ENCODE measurements at regions not wholly inside any gene's neighbourhood (a gene's known extent, or its start where the extent isn't known, plus 50 kb on each side); places are given as distances from the start of the nearest gene placed in this dataset.

DNA sequence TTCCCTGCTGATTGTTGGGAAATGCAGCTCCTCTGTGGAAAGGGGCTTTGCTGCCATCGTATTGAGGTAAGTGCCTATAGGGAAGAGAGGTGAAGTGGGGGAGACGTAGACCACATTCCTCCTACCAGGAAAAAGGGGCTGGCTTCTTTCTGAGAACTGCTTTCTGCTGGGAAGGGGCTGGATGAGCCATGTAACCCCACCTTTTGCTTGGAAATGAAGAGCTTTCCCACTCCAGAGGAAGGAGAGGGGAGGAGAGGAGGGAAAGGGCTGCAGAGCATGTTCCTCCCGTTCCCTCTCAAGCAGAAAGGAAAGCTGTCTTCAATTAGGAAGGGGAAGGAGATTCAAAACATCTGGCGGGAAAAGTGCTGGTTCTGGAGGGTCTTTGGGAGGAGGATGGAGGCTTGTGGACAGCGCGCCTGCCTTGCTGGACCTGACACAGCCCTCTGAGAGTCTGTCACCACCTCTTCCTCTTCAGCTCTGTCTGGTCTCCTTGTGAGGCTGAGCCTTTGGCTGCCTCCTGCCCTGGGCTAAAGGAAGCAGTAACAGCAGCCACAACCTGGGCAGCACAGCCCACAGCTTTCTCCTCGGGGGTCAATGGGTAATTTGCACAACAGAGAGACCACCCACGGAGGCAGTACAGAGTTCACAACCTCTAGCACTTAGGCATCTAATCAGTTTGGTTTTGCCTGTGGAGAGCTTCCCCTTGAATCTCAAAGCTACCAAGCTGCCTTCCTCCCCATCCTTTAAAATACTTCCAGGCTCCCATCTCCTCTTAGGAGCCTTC lies 410.0 kb upstream of the TNP1 start:
- TF ChIP-seq, protein P1, sequence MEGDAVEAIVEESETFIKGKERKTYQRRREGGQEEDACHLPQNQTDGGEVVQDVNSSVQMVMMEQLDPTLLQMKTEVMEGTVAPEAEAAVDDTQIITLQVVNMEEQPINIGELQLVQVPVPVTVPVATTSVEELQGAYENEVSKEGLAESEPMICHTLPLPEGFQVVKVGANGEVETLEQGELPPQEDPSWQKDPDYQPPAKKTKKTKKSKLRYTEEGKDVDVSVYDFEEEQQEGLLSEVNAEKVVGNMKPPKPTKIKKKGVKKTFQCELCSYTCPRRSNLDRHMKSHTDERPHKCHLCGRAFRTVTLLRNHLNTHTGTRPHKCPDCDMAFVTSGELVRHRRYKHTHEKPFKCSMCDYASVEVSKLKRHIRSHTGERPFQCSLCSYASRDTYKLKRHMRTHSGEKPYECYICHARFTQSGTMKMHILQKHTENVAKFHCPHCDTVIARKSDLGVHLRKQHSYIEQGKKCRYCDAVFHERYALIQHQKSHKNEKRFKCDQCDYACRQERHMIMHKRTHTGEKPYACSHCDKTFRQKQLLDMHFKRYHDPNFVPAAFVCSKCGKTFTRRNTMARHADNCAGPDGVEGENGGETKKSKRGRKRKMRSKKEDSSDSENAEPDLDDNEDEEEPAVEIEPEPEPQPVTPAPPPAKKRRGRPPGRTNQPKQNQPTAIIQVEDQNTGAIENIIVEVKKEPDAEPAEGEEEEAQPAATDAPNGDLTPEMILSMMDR (IDR thresholded peaks at IDR 0.05): no peak
- TF ChIP-seq EP300 (IDR thresholded peaks at IDR 0.05): no peak
